ENCODE measurements at regions not wholly inside any gene's neighbourhood (a gene's known extent, or its start where the extent isn't known, plus 50 kb on each side); places are given as distances from the start of the nearest gene placed in this dataset.

DNA sequence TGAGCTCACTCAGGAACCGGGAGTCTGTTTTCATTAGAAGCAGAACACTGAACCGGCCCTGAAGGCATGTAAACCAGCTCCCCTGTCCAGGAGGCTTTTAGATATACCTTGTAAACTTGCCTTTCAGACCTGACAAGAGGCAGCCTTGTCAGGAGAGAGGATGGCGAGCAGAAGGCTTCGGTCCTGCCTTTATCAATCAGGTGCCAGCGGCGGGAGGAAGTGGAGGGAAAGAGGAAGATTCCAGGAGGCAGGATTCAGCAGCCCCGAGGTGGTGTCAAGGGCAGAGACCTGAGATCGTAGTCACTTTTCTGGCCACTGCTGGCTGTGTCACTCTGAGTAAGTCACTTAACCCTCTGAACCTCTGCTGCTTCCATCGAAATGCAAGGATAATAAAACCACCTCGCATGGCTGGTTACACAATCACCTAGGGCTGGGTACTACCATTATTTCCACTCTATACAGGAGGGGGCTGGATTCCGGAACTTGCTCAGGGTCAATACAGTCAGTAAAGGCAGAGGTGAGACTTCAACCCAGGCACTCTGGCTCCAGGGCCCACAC, 181.0 kb downstream of the CHST1 start:
- Histone ChIP-seq H4K20me1 (ENCODE audit: insufficient read depth) (no peaks in the 10 kb centered on the region), H3K4me3 (IDR thresholded peaks at IDR 0.05; ENCODE audit: insufficient read depth, low read depth, low read length) (no peak overlapping the region), H3K4me2 (no peak overlapping the region), H2AFZ (ENCODE audit: low read depth) (no peak overlapping the region), H3K27ac (no peak overlapping the region), H3K27me3 (ENCODE audit: insufficient read depth, low read depth) (no peaks in the 10 kb centered on the region), H3K4me1 (ENCODE audit: low read depth, poor library complexity, severe bottlenecking) (no peaks in the 10 kb centered on the region), H3K79me2 (ENCODE audit: insufficient read depth, low read depth) (no peaks in the 10 kb centered on the region), H3K36me3 (ENCODE audit: insufficient read depth) (no peaks in the 10 kb centered on the region), H3K9ac (no peak overlapping the region)
- TF ChIP-seq, protein P1, sequence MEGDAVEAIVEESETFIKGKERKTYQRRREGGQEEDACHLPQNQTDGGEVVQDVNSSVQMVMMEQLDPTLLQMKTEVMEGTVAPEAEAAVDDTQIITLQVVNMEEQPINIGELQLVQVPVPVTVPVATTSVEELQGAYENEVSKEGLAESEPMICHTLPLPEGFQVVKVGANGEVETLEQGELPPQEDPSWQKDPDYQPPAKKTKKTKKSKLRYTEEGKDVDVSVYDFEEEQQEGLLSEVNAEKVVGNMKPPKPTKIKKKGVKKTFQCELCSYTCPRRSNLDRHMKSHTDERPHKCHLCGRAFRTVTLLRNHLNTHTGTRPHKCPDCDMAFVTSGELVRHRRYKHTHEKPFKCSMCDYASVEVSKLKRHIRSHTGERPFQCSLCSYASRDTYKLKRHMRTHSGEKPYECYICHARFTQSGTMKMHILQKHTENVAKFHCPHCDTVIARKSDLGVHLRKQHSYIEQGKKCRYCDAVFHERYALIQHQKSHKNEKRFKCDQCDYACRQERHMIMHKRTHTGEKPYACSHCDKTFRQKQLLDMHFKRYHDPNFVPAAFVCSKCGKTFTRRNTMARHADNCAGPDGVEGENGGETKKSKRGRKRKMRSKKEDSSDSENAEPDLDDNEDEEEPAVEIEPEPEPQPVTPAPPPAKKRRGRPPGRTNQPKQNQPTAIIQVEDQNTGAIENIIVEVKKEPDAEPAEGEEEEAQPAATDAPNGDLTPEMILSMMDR (conservative IDR thresholded peaks at IDR 0.05; ENCODE audit: low read depth, low read length): no peak

DNA sequence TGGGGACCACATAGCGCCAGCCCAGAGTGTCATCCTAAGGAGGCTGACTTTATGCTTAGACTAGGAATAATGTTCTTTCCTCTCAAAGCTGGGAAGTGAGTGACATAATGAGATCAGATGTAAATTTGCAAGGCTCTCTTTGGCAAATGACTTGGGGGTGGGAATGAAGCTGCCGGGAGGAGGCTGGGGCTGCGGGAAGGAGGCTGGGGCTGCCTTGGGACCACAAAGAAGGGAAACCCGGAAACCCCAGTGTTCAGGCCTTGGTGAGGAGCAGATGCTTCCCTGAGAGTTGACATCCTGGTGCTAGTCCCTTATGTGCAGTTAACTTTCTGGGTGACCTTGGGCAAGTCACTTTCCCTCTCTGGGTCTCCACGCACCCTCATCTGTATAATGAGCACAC, 182.0 kb downstream of the CHST1 start:
- Histone ChIP-seq H3K9ac (no peak overlapping the region), H3K36me3 (ENCODE audit: insufficient read depth) (no peaks in the 10 kb centered on the region), H3K4me3 (IDR thresholded peaks at IDR 0.05; ENCODE audit: insufficient read depth, low read depth, low read length) (no peak overlapping the region), H3K27me3 (ENCODE audit: insufficient read depth, low read depth) (no peaks in the 10 kb centered on the region), H3K4me1 (ENCODE audit: low read depth, poor library complexity, severe bottlenecking) (no peaks in the 10 kb centered on the region), H3K27ac (no peak overlapping the region), H3K79me2 (ENCODE audit: insufficient read depth, low read depth) (no peaks in the 10 kb centered on the region), H3K4me2 (no peak overlapping the region), H4K20me1 (ENCODE audit: insufficient read depth) (no peaks in the 10 kb centered on the region), H2AFZ (ENCODE audit: low read depth) (no peak overlapping the region)
- TF ChIP-seq, protein P1 (conservative IDR thresholded peaks at IDR 0.05; ENCODE audit: low read depth, low read length): no peak

DNA sequence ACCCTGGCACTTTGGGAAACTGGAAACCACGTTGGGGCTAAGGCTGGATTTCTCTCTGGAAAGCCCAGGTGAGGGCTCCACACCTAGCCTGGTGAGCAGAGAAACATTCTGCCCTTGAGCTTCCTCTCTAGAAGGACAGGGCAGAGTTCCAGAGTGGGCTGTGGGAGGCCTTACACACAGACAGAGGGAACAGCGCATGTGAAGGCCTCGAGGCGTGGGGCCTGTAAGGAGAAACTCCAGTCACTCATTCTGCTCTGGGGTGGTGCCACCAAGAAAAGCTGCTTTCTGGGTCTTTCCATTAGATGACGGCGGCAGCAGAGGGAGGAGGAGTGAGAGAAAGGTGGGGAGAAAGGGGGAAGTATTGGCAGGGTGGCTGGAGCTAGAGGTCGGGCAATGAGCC, 183.1 kb downstream of the CHST1 start:
- Histone ChIP-seq H2AFZ (ENCODE audit: low read depth) (no peak overlapping the region), H3K4me3 (IDR thresholded peaks at IDR 0.05; ENCODE audit: insufficient read depth, low read depth, low read length) (no peak overlapping the region), H3K27ac (no peak overlapping the region), H4K20me1 (ENCODE audit: insufficient read depth) (no peaks in the 10 kb centered on the region), H3K4me1 (ENCODE audit: low read depth, poor library complexity, severe bottlenecking) (no peaks in the 10 kb centered on the region), H3K4me2 (no peak overlapping the region), H3K79me2 (ENCODE audit: insufficient read depth, low read depth) (no peaks in the 10 kb centered on the region), H3K9ac (no peak overlapping the region), H3K36me3 (ENCODE audit: insufficient read depth) (no peaks in the 10 kb centered on the region), H3K27me3 (ENCODE audit: insufficient read depth, low read depth) (no peaks in the 10 kb centered on the region)
- TF ChIP-seq, protein P1 (conservative IDR thresholded peaks at IDR 0.05; ENCODE audit: low read depth, low read length): no peak

DNA sequence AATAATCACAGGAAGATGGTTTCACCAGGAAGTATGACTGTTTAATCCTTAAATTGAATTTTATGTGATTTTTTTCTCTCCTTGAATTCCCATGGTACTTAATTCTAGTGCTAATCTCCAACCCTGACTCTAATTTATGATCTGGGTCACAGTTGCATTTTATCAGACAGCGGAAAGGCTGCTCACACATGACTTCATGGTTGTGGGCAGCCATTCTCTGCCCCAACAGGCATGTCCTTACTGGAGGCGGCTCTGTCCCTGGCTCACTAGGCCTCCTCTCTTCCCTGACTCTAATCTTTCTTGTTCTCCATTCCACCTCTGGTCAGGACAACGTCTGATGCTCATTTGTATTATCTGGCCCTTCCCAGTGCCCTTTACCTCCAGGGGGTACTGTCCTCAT, 184.4 kb downstream of the CHST1 start:
- Histone ChIP-seq H3K4me3 (IDR thresholded peaks at IDR 0.05; ENCODE audit: insufficient read depth, low read depth, low read length) (no peak overlapping the region), H2AFZ (ENCODE audit: low read depth) (no peak overlapping the region), H3K4me2 (no peak overlapping the region), H3K36me3 (ENCODE audit: insufficient read depth) (no peaks in the 10 kb centered on the region), H3K27me3 (ENCODE audit: insufficient read depth, low read depth) (no peaks in the 10 kb centered on the region), H4K20me1 (ENCODE audit: insufficient read depth) (no peaks in the 10 kb centered on the region), H3K4me1 (ENCODE audit: low read depth, poor library complexity, severe bottlenecking) (no peaks in the 10 kb centered on the region), H3K9ac (no peak overlapping the region), H3K79me2 (ENCODE audit: insufficient read depth, low read depth) (no peaks in the 10 kb centered on the region), H3K27ac (no peak overlapping the region)
- TF ChIP-seq, protein P1 (conservative IDR thresholded peaks at IDR 0.05; ENCODE audit: low read depth, low read length): no peak

All from KMS-11 (cell line).